GM19023 (cell line): ENCODE measurements at regions not wholly inside any gene's neighbourhood (a gene's known extent, or its start where the extent isn't known, plus 50 kb on each side); places are given as distances from the start of the nearest gene placed in this dataset.
"Not testable (repeated sequence)": the region's sequence is repeated elsewhere in the genome, so short reads cannot be mapped to it uniquely, and the experiment has no call there.

Experiments used
- ATAC-seq: cut with Tn5 transposase; IDR thresholded peaks from one replicate; pipeline ENCODE4 v1.9.1; 2021; ENCODE audit warnings: mild to moderate bottlenecking, moderate library complexity; ENCODE audit not compliant: unreplicated experiment

DNA sequence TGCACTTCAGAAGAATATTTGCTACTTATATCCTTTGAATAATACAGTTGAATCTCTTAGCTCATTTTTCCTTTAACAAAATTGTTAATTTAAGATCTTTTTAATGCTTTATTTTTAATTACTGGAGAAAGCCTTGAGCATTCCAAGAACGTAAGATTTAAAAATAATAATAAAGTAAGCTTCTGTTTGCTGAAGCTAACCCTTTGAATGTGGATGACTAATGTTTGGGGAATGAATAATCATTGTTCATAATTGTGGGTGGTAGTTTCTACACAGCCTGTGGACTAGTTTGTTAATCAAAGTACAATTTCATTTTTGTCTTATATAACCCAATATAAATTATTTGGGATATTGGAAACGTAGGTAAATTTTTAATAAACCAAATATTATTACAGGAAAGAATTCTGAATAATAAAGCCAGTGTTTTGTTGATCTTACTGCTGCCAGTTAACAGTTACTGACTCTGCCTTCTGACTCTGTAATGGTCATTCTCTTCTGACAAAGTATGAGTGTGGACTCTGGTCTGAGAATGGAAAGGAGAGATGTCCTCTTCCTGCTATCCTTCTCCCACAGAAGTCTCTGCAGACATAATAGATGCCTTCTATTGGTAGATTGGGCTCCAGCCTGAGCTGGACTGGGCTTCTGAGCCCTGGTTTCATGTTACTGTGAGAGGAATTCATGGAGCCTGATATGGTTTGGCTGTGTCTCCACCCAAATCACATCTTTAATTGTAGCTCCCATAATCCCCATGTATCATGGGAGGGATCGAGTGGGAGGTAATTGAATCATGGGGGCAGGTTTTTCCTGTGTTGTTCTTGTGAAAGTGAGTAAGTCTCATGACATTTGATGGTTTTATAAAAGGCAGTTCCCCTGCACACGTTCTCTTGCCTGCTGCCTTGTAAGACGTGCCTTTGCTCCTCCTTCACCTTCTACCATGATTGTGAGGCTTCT is 292.7 kb upstream of the SLC39A10 start:
- ATAC-seq = no peak

DNA sequence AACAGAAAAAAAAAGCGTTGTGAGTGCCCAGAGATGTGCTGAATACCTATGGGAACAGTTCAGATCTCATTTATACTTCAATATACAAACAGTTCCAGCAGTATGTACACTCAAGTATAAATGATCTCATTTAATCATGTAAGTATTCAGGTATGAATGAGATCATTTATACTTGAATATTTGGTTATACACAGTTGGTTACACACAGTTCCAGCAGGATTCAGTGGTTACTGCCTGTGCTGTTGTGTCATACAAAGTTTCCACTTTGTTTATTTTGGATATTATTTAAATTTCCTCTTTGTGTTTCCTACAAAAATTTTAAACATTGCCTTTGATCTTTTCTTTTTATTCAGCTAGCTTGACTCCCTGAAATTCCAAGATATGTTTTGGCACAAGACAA is 293.5 kb upstream of the SLC39A10 start:
- no peak for ATAC-seq

DNA sequence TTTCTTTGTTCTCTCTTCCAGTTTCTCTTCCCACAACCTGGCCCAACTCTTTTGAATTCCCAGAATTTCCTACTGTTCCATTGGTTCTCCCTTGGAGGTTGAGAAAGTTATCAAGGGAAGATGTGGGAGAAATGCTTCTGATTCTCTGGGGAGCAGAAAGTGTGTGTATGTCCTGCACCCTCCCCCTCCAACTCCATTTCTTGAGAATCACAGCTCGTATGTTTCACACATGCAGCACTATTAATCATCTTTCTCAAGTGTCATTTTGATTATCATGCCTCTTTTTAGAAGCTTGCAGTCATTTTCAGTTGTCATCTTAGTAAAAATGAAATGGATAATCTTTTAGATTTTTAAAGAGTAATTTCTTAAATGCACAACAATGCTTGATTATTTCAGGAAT is 296.8 kb upstream of the SLC39A10 start:
- ATAC-seq = no peak

DNA sequence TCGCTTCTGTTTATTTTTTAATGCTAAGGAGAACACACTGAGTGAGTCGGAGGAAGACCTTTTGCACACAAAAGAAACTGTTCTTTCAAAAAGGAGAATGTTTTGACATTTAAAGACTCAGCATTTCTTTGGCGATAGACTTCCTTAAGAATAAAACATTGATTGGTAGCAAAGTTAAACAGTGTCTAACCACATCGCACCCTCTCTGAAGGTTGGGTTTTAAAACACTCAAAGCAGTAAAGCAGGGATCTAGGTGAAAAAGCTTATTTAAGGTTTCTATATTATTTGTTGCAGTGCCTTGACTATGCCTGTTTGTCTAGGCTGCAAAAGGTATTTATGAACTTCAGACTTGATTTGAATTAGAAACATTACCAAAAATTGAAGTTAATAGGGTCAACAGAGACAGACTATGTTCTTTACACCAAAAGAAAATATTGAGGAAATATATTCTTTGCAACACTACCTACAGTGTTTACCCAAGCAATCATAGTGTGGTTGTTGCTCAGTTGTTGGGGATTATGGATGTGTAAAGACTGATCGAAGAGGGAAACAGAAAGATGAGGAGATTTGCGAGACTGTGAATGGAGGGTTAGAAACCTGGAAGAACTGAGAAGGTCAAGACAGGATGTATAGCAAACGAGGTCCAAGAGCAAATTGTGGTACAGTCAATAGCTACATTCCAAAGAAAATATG is 297.8 kb upstream of the SLC39A10 start:
- no peak for ATAC-seq

DNA sequence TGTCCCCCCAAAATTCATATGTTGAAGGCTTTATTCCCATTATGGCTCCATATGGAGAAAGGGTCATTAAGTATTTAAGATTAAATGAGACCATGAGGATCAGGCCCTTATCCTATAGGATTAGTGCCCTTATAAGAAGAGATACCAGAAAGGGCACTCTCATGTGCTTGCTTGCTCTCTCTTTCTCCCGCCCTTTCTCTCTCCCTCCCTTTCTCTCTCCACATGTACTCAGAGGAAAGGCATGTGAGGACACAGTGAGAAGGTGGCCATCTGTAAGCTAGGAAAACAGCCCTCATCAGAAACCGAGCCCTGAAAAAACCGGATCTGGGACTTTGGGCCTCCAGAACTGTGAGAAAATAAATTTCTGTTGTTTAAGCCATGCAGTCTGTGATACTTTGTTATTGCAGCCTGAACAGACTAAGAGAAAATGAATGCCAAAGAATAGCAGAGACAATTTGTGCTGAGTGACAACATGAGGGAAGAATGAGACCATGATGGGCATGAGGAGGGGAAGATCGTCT is 300.0 kb upstream of the SLC39A10 start:
- no peak for ATAC-seq

DNA sequence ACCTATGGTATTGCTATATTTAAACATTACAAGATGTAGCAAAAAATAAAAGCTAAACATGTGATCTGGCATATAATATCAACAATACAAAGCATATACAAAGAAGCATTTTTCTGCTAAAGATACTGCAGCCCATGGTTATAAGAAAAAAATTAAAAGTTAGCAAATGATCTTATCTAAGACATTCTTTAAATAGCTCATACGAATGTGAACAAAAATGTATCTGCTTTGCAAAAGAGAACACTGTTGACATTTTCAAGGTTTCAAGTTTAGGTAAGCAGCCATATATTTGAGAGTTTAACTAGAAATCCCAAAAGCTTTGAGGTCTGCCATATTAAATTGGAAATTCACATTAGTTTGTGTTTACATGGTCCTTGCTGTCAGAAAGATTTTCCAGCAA is 301.0 kb upstream of the SLC39A10 start:
- ATAC-seq = no peak

DNA sequence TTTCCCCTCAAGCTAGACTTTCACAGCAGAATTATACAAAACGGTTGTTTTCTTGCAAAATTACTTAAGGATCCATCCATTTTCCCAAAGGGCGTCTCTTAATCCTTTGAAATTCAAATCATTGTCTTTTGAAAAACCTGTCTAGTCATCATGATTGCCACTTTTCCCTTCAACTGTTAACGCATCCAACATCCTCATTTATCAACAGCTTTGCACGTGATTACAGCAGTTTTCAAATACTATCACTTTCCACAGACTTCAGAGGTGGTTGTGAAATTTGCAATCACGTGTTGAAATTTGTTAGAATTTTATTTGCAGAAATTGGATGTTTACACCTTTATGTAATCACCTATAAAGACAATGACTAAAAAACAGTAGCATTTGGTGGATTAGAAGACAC is 304.4 kb upstream of the SLC39A10 start:
- no peak for ATAC-seq

DNA sequence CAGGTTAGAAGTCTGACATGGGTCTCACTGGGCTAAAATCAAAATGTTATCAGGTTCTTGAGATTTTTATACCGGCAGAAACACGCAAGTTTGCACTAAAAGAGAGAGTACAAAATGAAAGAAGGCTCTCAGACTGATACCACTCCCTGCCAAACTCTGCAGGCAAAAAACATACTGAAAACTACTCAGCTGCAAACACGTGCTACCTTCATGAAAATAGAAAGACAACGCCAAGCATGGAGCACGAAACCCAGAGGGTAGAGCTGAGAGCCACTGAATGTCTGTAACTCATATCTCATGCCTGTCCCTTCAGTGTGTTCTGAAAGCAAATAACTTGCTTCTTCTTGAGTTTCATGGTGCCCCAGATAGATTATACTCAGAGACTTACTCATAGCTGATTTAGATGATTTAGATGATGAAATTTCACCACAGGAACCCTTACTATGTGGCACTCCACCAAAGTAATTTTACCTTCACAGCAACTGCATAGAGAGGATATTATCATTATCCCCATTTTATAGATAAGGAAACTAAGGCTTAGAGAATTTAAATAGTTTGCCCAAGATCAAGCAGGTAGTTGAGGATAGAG is 313.0 kb upstream of the SLC39A10 start:
- no peak for ATAC-seq

DNA sequence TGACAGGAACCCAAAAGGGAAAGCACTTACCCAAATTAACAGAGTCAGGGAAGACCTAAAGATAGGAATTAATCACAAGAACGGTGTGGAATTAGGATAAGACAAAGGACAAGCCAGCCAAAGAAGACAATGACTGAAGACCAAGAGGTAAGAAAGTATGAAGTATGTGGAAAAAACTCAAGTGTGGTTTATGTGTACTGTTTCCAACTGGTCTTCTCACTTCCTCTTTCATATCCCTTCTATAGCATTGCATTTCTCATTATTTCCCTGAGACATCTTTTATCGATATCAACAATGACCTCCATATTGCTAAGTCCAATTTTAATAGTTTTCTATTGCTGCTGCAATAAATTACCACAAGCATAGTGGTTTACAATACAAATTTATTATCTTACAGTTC is 313.5 kb upstream of the SLC39A10 start:
- no peak for ATAC-seq

DNA sequence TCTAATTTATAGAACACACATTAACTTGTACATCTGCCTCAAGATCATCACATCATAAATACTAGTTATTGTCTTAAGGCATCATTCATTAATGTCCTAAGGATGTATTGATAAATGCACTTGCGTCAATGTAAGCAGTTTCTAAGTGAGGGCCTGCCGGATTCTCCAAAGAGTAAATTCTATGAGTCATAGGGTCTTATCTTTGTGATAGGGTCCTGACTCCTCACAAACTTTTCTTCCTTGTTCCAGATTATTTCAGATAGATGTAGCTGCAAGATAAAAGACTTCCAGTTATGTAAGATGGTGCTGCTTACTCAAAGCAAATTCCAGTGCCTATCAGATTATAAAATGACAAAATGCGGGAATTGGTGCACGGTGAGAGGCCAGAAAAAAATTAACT is 315.0 kb upstream of the SLC39A10 start:
- ATAC-seq = no peak

DNA sequence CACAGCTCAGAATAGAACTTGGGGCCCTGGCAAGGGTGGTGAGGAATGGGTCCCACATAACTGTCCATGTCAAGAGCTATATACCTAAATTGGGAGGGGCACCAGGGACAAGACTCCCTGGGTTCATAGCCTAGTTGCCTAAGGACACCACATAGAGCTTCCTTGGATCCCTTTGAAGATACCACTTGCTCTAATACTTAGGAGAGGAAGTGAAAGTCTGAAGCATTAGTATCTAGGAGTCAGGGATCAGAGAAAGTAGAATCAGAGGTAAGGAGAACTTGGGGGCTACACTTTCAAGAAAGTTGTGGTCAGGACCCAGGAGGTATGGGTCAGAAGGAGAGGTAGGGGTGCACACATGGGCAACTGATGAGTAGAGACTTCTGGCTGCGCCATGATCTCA is 318.2 kb upstream of the SLC39A10 start:
- ATAC-seq = no peak

DNA sequence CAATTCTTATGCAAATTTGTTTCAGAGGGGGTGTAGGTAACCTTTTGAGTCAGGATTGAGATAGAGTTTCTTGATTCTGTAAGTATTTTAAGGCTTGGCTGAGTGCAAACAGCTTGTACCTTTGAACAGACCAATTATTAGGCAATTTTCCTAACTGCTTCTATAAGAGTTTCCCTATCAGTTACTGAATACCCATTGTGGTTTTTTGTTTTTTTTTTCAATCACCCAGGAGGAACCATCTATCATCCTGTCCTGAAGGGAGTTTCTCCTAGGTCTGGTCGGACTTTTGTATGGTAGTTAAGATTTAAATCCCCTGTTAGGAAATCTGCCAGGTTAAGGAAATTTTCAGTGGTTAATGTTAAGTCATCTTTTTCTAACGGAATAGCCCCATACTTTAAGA is 319.4 kb upstream of the SLC39A10 start:
- ATAC-seq = no peak

DNA sequence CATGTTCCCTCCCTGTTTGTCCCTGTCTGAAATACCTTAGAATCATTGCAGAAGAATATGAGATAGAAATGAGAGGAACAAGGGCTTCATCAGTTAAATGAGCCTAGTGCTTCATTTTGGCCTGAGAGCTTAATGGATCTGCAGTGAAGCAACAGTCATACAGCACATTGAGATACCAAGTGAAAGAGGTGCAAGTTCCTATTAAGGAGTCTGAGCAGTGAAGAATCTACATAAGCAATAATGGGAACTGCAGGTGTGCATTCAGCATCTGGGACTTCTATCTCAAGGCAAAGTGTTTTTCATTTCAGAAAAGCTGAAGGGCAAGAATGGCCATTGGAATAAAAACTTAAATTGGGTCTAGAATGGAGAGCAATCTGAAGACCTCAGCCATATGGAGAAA is 323.2 kb upstream of the SLC39A10 start:
- ATAC-seq = no peak

DNA sequence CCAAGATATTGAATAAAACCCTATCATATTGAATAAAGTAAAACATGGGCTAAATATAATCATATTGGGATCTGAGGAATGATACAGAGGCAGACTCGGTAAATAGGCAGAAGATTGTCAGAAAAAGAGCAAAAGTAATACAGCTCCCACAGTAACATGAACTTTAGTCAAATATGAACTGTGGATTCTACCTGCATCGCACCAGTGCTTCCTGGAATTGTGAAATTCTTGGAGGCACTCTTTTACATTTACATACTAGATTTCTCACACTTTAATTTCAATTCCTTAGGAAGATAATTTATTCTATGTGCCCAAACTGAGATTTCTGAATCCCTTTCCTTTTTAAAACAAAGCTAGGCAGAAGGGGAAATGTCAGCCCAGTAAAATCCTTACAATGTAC is 325.1 kb upstream of the SLC39A10 start:
- ATAC-seq = no peak

DNA sequence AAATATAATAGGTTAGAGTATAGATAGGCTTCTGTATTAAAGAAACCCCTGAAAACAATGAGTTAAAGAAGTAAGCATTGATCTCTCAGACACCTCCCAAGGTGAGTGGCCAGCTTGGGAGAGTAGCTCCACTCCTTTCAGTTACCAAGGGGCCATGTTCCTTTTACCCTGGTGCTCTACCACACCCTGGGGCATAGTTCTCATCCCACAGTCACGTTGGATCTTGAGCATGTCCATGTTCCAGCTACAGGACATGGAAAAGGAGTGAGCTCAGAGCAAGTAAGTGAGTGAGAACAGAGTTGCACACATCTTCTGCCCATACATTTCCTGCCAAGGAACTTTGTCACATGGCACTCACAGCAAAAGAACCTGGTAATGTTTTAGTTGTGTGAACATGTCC is 325.9 kb upstream of the SLC39A10 start:
- ATAC-seq = no peak

DNA sequence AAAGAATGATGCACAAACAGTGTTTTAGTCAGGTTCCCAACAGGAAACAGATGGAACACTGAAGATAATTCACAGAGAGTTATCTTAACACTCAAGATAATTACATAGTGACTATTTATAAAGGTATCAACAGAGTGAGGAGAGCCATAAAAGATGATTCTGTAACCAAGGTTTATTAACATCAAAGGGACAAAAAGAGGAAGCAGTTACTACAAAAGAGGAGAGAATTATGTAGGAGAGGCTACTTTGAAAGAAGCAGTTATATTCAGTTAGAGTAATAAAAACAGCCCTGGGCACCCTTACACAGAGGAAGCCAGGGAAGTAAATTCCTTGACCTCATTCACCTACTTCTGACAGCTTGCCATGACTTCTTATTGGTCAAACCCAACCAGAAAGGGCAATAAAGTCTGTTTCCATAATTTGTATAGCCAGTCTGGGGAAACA is 326.5 kb upstream of the SLC39A10 start:
- ATAC-seq = no peak

DNA sequence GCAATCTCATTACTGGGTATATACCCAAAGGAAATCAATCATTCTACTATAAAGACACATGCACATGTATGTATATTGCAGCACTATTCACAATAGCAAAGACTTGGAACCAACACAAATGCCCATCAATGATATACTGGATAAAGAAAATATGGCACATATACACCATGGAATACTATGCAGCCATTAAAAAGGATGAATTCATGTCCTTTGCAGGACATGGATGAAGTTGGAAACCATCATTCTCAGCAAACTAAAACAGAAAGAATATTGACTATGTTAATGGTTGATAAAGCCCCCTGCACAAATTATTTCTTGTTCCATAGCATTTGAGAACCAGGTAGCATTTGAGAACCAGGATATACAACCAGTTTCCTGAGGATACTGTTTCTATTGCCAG is 327.2 kb upstream of the SLC39A10 start:
- not testable (repeated sequence) for ATAC-seq

DNA sequence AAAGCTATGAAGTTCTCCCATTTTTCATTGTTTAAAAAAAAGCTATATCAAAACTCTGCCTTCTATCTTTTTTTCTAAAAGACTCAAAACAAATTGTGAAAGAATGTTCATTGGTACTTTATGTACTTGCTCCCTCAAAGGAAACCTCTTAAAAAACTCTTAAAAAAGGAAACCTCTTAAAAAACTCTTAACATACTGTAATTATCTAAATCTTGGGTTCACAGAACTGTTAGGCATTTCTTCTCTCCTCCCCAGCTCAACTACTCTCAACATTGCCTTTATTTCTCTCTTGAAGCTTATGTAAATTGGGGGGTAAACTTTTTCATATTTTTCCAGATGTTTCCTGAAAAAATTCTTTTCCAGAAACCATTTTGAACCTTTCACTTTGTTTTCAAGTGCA is 330.5 kb upstream of the SLC39A10 start:
- ATAC-seq = no peak

DNA sequence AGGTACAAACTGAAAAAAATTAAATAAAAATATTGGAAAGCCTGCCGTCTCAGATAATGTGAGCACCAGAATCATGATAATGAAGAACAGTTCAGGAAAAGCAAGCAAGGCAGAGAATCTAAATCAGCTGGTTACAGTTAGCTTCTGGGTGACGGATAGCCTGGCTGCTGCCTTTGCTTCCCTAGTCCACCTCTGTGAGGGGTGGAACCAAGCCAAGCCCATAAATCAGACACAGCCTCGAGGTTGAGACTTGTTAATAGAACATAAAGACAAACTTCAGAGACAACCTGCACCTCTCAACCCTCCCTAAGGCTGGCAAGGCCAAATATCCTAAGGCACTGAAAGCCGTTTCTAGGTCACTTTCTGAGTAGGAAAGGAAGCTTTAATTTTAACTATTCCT is 334.7 kb upstream of the SLC39A10 start:
- ATAC-seq = no peak

DNA sequence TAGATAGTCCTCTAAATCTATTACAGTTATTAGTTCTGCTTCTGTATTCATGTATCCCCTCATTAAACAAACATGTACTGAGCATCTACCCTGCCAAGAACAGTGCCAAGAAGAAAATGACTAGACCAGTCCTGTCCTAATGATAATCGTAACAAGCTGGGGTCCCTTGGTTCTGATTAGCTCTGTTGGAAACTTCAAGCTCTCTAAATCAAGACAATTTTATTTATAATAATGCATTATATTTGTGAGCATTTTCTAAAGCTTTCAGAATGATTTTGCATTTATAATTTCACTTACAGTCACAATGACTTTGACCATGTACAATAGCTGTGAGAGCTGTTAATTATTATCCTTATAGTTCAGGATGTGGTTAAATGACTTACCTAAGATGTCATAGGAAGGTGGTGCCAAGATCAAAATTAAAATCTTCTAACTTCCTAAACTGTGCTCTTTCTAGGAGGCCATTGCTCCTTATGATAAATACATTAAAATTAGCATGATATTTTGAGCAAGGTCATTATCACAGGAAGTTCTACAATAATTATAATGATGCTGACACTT is 336.5 kb upstream of the SLC39A10 start:
- no peak for ATAC-seq
